Stomach smooth muscle (tissue), 2 donors: ENCODE measurements at regions not wholly inside any gene's neighbourhood (a gene's known extent, or its start where the extent isn't known, plus 50 kb on each side); places are given as distances from the start of the nearest gene placed in this dataset.

Source experiments
- H3K27ac ChIP-seq: one replicate; pipeline ENCODE4 v1.7.0; 2013; ENCODE audit warnings: mild to moderate bottlenecking, low read length, inconsistent platforms
- H3K27me3 ChIP-seq, 2 donors: one replicate each; pipeline ENCODE4 v1.7.0; 2013; ENCODE audit warnings: low read length in 2 of 2; ENCODE audit not compliant: insufficient read depth in 2 of 2, control insufficient read depth in 1 of 2
- H3K36me3 ChIP-seq, 2 donors: one replicate each; pipeline ENCODE4 v1.7.0; 2013; ENCODE audit warnings: low read length in 2 of 2; ENCODE audit not compliant: control insufficient read depth in 2 of 2, insufficient read depth in 2 of 2
- H3K4me1 ChIP-seq: one replicate; pipeline ENCODE4 v1.7.0; 2013; ENCODE audit warnings: low read length; ENCODE audit not compliant: control insufficient read depth, insufficient read depth
- H3K4me3 ChIP-seq, 2 donors: one replicate each; pipeline ENCODE4 v1.7.0; 2013; ENCODE audit warnings: low read length in 2 of 2
- H3K9ac ChIP-seq, 2 donors: one replicate each; pipeline ENCODE4 v1.7.0; 2013; ENCODE audit warnings: low read length in 2 of 2, mild to moderate bottlenecking in 1 of 2
- H3K9me3 ChIP-seq, 2 donors: one replicate each; pipeline ENCODE4 v1.7.0; 2013; ENCODE audit warnings: low read length in 2 of 2; ENCODE audit not compliant: control insufficient read depth in 2 of 2
- donor health status: healthy.
- donor health status: Pancreatic carcinoma.

GRCh38 chr12:77339610-77340009, 274.2 kb upstream of the E2F7 start:
- no peak overlapping the region for H3K9ac ChIP-seq
- no peaks in the 10 kb centered on the region for H3K36me3 ChIP-seq
- no peak overlapping the region for H3K27ac ChIP-seq
- no peaks in the 10 kb centered on the region for H3K4me1 ChIP-seq
- no peaks in the 10 kb centered on the region for H3K9me3 ChIP-seq
- no peaks in the 10 kb centered on the region for H3K27me3 ChIP-seq
- H3K4me3 ChIP-seq: no peak overlapping the region

DNA sequence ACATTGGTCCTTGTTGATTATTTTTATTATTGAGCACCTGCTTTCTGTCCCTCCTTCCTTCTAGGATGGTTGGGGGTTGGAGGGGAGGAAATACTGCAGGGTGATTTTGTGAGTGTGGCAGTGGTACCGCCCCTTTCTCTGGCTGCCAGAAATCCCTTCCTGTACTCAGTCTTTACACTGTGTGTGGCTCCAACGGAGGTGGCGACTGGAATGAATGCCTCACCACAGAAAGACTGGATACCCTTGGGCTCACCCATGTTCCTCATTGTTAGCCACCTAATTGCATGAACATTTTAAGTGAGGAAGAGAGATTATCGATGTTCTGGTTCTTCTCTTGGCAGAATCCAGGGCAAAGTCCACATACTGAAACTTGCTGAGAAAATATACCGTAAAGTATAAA, 272.0 kb upstream of the E2F7 start:
- Histone ChIP-seq H3K27me3 (no peaks in the 10 kb centered on the region), H3K27ac (no peak overlapping the region), H3K4me1 (no peaks in the 10 kb centered on the region), H3K4me3 (no peak overlapping the region), H3K9ac (no peak overlapping the region), H3K36me3 (no peaks in the 10 kb centered on the region), H3K9me3 (no peaks in the 10 kb centered on the region)

- Histone ChIP-seq H3K9me3 (no peaks in the 10 kb centered on the region), H3K4me3 (no peak overlapping the region), H3K36me3 (no peaks in the 10 kb centered on the region), H3K27ac (no peak overlapping the region), H3K9ac (no peak overlapping the region), H3K27me3 (no peaks in the 10 kb centered on the region), H3K4me1 (no peaks in the 10 kb centered on the region)
Measured at GRCh38 chr12:77334806-77335205, 269.4 kb upstream of the E2F7 start.

DNA sequence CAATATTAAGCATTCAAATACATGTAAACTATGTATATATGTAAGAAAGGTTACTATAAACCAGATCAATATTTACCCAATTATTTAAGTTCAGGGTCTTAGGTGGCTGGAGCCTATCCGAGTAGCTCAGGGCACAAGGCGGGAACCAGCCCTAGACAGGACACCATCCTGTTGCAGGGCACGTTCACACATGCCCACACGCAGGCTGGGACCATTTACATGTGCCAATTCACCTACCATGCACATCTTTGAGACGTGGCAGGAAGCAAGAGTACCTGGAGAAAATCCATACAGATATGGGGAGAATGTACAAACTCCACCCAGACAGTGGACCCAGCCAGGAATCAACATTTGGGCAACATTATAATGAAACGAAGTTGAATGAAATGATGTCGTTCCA, 263.0 kb upstream of the E2F7 start:
- peaks cover 0 to 2% of the 10 kb centered on the region in 2 donors for H3K27me3 ChIP-seq

GRCh38 chr12:77325511-77326236, 260.3 kb upstream of the E2F7 start:
- peak overlapping the region; percentile 77 to 80 for H3K4me3 ChIP-seq
- H3K9me3 ChIP-seq: no peaks in the 10 kb centered on the region
- peaks cover 5% of the 10 kb centered on the region for H3K4me1 ChIP-seq
- no peaks in the 10 kb centered on the region for H3K36me3 ChIP-seq
- no peak overlapping the region for H3K27ac ChIP-seq
- no peak overlapping the region for H3K9ac ChIP-seq
- peaks cover 1 to 6% of the 10 kb centered on the region in 2 donors for H3K27me3 ChIP-seq

More for the DNA sequence above, 263.0 kb upstream of the E2F7 start:
- no peak overlapping the region for H3K9ac ChIP-seq
- H3K27ac ChIP-seq: no peak overlapping the region
- H3K4me3 ChIP-seq: no peak overlapping the region
- no peaks in the 10 kb centered on the region for H3K36me3 ChIP-seq
- H3K9me3 ChIP-seq: no peaks in the 10 kb centered on the region
- H3K4me1 ChIP-seq: peaks cover 5% of the 10 kb centered on the region

GRCh38 chr12:77324763-77325468, 259.5 kb upstream of the E2F7 start:
- no peaks in the 10 kb centered on the region for H3K9me3 ChIP-seq
- peaks cover 5% of the 10 kb centered on the region for H3K4me1 ChIP-seq
- H3K4me3 ChIP-seq: peak overlapping the region; percentile 77 to 80
- H3K9ac ChIP-seq: peak overlapping the region in 1 of 2 donors; percentile 40
- H3K36me3 ChIP-seq: no peaks in the 10 kb centered on the region
- H3K27me3 ChIP-seq: peaks cover 5 to 9% of the 10 kb centered on the region in 2 donors
- H3K27ac ChIP-seq: no peak overlapping the region

DNA sequence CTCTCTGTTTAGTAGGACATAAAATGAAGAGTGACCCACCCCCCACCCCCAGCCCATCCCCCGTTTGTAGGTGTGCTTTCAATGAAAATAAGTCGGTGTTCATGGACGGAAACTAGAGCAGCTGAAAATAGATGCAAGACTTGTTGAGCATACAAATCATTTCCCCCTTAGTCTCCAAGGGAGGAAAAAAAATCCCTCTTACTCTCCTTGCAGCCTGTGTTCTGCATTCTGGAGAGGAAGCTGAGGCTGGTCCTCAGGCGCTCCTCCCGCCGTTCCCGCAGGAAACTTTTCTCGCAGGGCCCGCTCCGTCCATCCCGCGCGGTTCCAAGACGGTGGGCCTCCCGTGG, 259.0 kb upstream of the E2F7 start:
- no peak overlapping the region for H3K27ac ChIP-seq
- no peaks in the 10 kb centered on the region for H3K9me3 ChIP-seq
- peak overlapping the region; percentile 77 to 80 for H3K4me3 ChIP-seq
- H3K4me1 ChIP-seq: peaks cover 5% of the 10 kb centered on the region
- no peaks in the 10 kb centered on the region for H3K36me3 ChIP-seq
- peak overlapping the region in 1 of 2 donors; percentile 21 for H3K9ac ChIP-seq
- H3K27me3 ChIP-seq: peaks cover 5 to 9% of the 10 kb centered on the region in 2 donors

DNA sequence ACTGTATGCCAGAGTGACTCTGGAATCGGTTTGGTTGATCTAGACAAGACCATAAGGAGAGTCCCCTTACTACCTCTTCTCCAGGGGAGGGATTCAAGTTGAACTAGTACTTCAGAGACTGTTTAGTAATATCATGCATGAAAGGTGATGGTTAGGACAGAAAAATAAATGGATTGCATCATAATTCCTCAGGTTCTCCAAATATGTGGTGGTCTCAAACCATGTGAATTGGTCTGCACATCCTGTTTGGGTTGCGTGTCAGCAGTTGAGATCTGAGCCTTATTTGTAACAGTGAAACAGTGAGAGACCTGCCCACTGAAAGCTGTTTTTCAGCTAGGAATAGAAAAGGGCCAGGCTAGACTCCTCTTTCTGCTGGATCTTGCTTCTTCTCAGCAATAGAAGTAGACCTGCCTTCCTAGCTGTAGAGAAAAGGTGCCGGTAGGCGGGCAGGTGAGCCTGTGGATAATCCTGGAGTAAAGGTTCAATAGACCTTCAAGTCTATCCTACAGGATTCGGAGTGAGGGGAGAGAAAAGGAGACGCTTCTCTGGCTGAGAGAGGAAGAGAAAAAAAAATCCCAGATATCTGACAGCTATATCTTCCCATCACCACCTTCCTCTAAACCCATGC, 258.5 kb upstream of the E2F7 start:
- Histone ChIP-seq H3K4me3 (no peak overlapping the region), H3K27ac (no peak overlapping the region), H3K36me3 (no peaks in the 10 kb centered on the region), H3K27me3 (peaks cover 5 to 9% of the 10 kb centered on the region in 2 donors), H3K9me3 (no peaks in the 10 kb centered on the region), H3K4me1 (peaks cover 5% of the 10 kb centered on the region), H3K9ac (no peak overlapping the region)

- Histone ChIP-seq H3K9ac (no peak overlapping the region), H3K9me3 (no peaks in the 10 kb centered on the region), H3K4me1 (peaks cover 2% of the 10 kb centered on the region), H3K4me3 (no peak overlapping the region), H3K36me3 (no peaks in the 10 kb centered on the region), H3K27me3 (peaks cover 5 to 7% of the 10 kb centered on the region in 2 donors), H3K27ac (no peak overlapping the region)
Measured at GRCh38 chr12:77319166-77319565, 253.8 kb upstream of the E2F7 start.

DNA sequence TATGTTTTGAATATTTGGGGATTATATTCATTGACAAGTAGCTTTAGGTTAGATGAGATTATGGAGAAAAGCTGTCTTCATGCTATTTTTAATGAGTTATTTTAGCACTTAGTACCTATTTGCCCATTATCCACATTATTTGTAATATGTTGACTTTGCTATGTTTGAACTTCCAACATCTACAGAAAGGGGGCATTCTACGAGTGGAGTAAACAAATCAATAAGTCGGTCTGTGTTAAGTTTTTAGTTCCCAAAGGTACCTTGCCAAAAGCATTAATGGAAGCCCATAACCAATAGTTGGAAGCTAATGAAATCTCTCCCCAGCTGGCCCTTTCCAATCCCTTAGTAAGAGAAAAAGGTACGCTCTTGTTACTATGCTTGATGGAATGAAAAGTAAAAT, 250.0 kb upstream of the E2F7 start:
- H3K9ac ChIP-seq: no peak overlapping the region
- no peaks in the 10 kb centered on the region for H3K4me1 ChIP-seq
- no peak overlapping the region for H3K27ac ChIP-seq
- H3K27me3 ChIP-seq: peaks cover 2 to 3% of the 10 kb centered on the region in 2 donors
- H3K36me3 ChIP-seq: no peaks in the 10 kb centered on the region
- H3K9me3 ChIP-seq: no peaks in the 10 kb centered on the region
- H3K4me3 ChIP-seq: no peak overlapping the region
